NCI-H2227 (cell line): ENCODE measurements at regions not wholly inside any gene's neighbourhood (a gene's known extent, or its start where the extent isn't known, plus 50 kb on each side); places are given as distances from the start of the nearest gene placed in this dataset.
"Not testable (repeated sequence)": the region's sequence is repeated elsewhere in the genome, so short reads cannot be mapped to it uniquely, and the experiment has no call there.

Experiments used
- DNase-seq: peaks from one replicate; lab custom pipeline; 2025; ENCODE audit not compliant: unreplicated experiment; lab: John Stamatoyannopoulos, UW

GRCh38 chr20:29878777-29879442 is 1378.6 kb upstream of the DEFB115 start:
- peak; percentile 52 for DNase-seq

GRCh38 chr20:29881107-29881506 is 1376.4 kb upstream of the DEFB115 start:
- DNase-seq = peak; percentile 20

- DNase-seq = not testable (repeated sequence)
Measured at GRCh38 chr20:29883514-29884219, 1373.8 kb upstream of the DEFB115 start.

- DNase-seq = not testable (repeated sequence)
Measured at GRCh38 chr20:29884322-29884721, 1373.1 kb upstream of the DEFB115 start.

DNA sequence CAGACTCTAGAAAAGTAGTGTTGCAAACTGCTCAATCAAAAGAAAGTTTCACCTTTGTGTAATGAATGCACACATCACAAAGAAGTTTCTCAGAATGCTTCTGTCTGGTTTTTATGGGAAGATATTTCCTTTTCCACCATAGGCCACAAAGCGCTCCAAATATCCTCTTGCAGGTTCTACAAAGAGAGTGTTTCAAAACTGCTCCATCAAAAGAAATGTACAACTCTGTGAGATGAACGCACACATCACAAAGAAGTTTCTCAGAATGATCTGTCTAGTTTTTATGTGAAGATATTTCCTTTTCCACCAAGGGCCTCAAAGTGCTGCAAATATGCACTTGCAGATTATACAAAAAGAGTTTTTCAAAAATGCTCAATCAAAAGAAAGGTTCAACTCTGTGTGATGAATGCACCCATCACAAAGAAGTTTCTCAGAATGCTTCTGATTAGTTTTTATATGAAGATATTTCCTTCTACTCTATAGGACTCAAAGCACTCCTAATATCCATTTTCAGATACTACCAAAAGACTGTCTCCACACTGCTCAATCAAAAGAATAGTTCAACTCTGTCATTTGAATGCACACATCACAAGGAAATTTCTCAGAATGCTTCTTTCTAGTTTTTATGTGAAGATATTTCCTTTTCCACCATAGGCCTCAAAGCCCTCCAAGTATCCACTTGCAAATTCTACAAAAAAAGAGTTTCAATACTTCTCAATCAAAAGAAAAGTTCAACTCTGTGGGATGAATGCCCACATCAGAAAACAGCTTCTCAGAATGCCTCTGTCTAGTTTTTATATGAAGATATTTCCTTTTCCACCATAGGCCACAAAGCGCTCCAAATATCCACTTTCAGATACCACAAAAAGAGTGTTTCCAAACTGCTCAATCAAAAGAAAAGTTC is 1371.9 kb upstream of the DEFB115 start:
- not testable (repeated sequence) for DNase-seq

DNA sequence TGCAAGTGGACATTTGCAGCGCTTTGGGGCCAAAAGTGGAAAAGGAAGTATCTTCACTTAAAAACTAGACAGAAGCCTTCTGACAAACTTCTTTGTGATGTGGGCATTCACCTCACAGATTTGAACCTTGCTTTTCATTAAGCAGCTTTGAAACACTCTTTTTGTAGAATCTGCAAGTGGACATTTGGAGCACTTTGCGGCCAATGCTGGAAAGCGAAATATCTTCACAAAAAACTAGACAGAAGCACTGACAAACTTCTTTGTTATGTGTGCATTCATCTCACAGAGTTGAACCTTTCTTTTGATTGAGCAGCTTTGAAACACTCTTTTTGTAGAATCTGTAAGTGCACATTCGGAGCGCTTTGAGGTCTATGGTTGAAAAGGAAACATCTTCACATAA is 1365.9 kb upstream of the DEFB115 start:
- not testable (repeated sequence) for DNase-seq
